Motor neuron (in vitro differentiated cells): ENCODE measurements at regions not wholly inside any gene's neighbourhood (a gene's known extent, or its start where the extent isn't known, plus 50 kb on each side); places are given as distances from the start of the nearest gene placed in this dataset.
"Not testable (repeated sequence)": the region's sequence is repeated elsewhere in the genome, so short reads cannot be mapped to it uniquely, and the experiment has no call there.

ENCODE experiments used
- ATAC-seq, 8 experiments: fragments of 200-7000 bp; cut with Tn5 transposase; replicated peaks in 6 of 8; 2 replicates each; pipeline ENCODE4 v1.8.0; 2021; ENCODE audit warnings: mild to moderate bottlenecking in 8 of 8, moderate library complexity in 8 of 8
- H3K27ac ChIP-seq, 2 donors: fragments of 250-450 bp; sonication (Bioruptor Pico); 2 replicates each; pipeline ENCODE4 v1.9.0; 2021; ENCODE audit warnings: antibody characterized with exemption in 2 of 2, mild to moderate bottlenecking in 2 of 2, moderate library complexity in 1 of 2
- H3K4me1 ChIP-seq, 2 donors: fragments of 250-450 bp; sonication (Bioruptor Pico); replicated peaks in 1 of 2; 2 replicates each; pipeline ENCODE4 v1.6.1; 2021; ENCODE audit warnings: antibody characterized with exemption in 2 of 2, mild to moderate bottlenecking in 2 of 2, moderate library complexity in 1 of 2
- H3K4me3 ChIP-seq, 5 donors: fragments of 250-450 bp; sonication (Bioruptor Pico); 2 replicates each; pipeline ENCODE4 v1.9.0; 2021; ENCODE audit warnings: antibody characterized with exemption in 5 of 5, mild to moderate bottlenecking in 5 of 5, moderate library complexity in 4 of 5
- WGBS, 10 experiments: fragments of 450-650 bp; shearing (Covaris generic); methylation state at CpG; one replicate each; pipeline ENCODE4 v1.0.0; 2022; 5-methylcytosine and 5-hydroxymethylcytosine counted together
- in situ Hi-C, 9 experiments: fragments of 400-800 bp; cut with MboI; loops; one replicate each; pipeline ENCODE4 v1.15.0; 2021; ENCODE audit warnings: low sequenced_read_pairs in 9 of 9, low pct_unique_long_range_greater_than_20kb in 2 of 9; ENCODE audit not compliant: unreplicated experiment in 9 of 9

- H3K4me3 ChIP-seq, in situ Hi-C loops, H3K27ac ChIP-seq, H3K4me1 ChIP-seq: not testable (repeated sequence)
- WGBS, 10 experiments = 0 to 100% (median 83%) methylated on average over 1 to 5 of the region's 9 CpGs; no CpG with 5 or more reads in 2 of the 10 experiments
- peak in 2 of 8 experiments; percentile 83 to 84 for ATAC-seq
Measured at GRCh38 chr15:84130098-84130831, 105.3 kb upstream of the GOLGA6L4 start.

GRCh38 chr15:84135931-84136456 is 99.6 kb upstream of the GOLGA6L4 start:
- in situ Hi-C loops, H3K27ac ChIP-seq, H3K4me1 ChIP-seq, H3K4me3 ChIP-seq, ATAC-seq: not testable (repeated sequence)
- WGBS, 10 experiments = 90 to 100% (median 100%) methylated on average over 1 to 2 of the region's 3 CpGs; no CpG with 5 or more reads in 4 of the 10 experiments

GRCh38 chr15:84142888-84143337 is 92.7 kb upstream of the GOLGA6L4 start:
- peak; percentile 98 to 100 (median 100) for ATAC-seq
- 0 to 15% (median 7%) methylated on average over 3 to 7 of the region's 7 CpGs; no CpG with 5 or more reads in 5 of the 10 experiments for WGBS, 10 experiments
- no peaks in the 10 kb centered on the region for H3K4me1 ChIP-seq
- no peak overlapping the region for H3K27ac ChIP-seq
- peak overlapping the region in 3 of 5 donors; percentile 12 to 25 (median 14) for H3K4me3 ChIP-seq
- in situ Hi-C loops = no loop called here

- 21 to 100% (median 90%) methylated on average over 2 to 5 of the region's 5 CpGs; no CpG with 5 or more reads in 1 of the 10 experiments for WGBS, 10 experiments
- H3K4me3 ChIP-seq = no peak overlapping the region
- no peak for ATAC-seq
- H3K4me1 ChIP-seq = no peaks in the 10 kb centered on the region
- H3K27ac ChIP-seq = no peak overlapping the region
- in situ Hi-C loops = no loop called here
Measured at GRCh38 chr15:84143753-84144314, 91.7 kb upstream of the GOLGA6L4 start.

- H3K4me3 ChIP-seq, in situ Hi-C loops, H3K27ac ChIP-seq, ATAC-seq, H3K4me1 ChIP-seq: not testable (repeated sequence)
- 10 to 92% (median 71%) methylated on average over 2 to 8 of the region's 8 CpGs; no CpG with 5 or more reads in 1 of the 10 experiments for WGBS, 10 experiments
Measured at GRCh38 chr15:84144946-84145345, 90.6 kb upstream of the GOLGA6L4 start.

- in situ Hi-C loops, H3K4me1 ChIP-seq, H3K4me3 ChIP-seq, H3K27ac ChIP-seq, ATAC-seq: not testable (repeated sequence)
- WGBS, 10 experiments = 52 to 100% (median 83%) methylated on average over 2 to 3 of the region's 3 CpGs; no CpG with 5 or more reads in 1 of the 10 experiments
Measured at GRCh38 chr15:84146299-84146698, 89.3 kb upstream of the GOLGA6L4 start.

GRCh38 chr15:84147307-84147706 is 88.3 kb upstream of the GOLGA6L4 start:
- H3K4me1 ChIP-seq, ATAC-seq, in situ Hi-C loops, H3K4me3 ChIP-seq, H3K27ac ChIP-seq: not testable (repeated sequence)
- WGBS, 10 experiments = no CpG with 5 or more reads among the region's 2 CpGs

GRCh38 chr15:84151205-84151931 is 84.2 kb upstream of the GOLGA6L4 start:
- peak overlapping the region in 1 of 2 donors; percentile 30 for H3K27ac ChIP-seq
- in situ Hi-C loops = no loop called here
- peak in 5 of 8 experiments; percentile 58 to 81 (median 69) for ATAC-seq
- H3K4me3 ChIP-seq = no peak overlapping the region
- peaks cover 28 to 34% of the 10 kb centered on the region in 2 donors for H3K4me1 ChIP-seq
- WGBS, 10 experiments = 20 to 100% (median 60%) methylated on average over 1 to 5 of the region's 11 CpGs; no CpG with 5 or more reads in 5 of the 10 experiments

- in situ Hi-C loops, H3K4me3 ChIP-seq, H3K27ac ChIP-seq, ATAC-seq: not testable (repeated sequence)
- H3K4me1 ChIP-seq = peaks cover 29 to 37% of the 10 kb centered on the region in 2 donors
- WGBS, 10 experiments = 100% methylated on average over 1 of the region's 8 CpGs; no CpG with 5 or more reads in 9 of the 10 experiments
Measured at GRCh38 chr15:84152381-84152979, 83.1 kb upstream of the GOLGA6L4 start.

- H3K4me3 ChIP-seq, in situ Hi-C loops: not testable (repeated sequence)
- H3K27ac ChIP-seq = peak overlapping the region in 1 of 2 donors; percentile 63
- peak in 4 of 8 experiments; percentile 2 to 5 (median 3) for ATAC-seq
- WGBS, 10 experiments = 63 to 88% methylated on average over 2 to 4 of the region's 11 CpGs; no CpG with 5 or more reads in 8 of the 10 experiments
- H3K4me1 ChIP-seq = peaks cover 29 to 37% of the 10 kb centered on the region in 2 donors
Measured at GRCh38 chr15:84153655-84154140, 81.9 kb upstream of the GOLGA6L4 start.

GRCh38 chr15:84154314-84154713 is 81.3 kb upstream of the GOLGA6L4 start:
- ATAC-seq, H3K4me3 ChIP-seq, in situ Hi-C loops: not testable (repeated sequence)
- Histone ChIP-seq H3K27ac (peak overlapping the region in 1 of 2 donors; percentile 23), H3K4me1 (peaks cover 29 to 37% of the 10 kb centered on the region in 2 donors)
- no CpG with 5 or more reads among the region's 8 CpGs for WGBS, 10 experiments

GRCh38 chr15:84154787-84155186 is 80.8 kb upstream of the GOLGA6L4 start:
- H3K4me1 ChIP-seq = peaks cover 29 to 37% of the 10 kb centered on the region in 2 donors
- H3K27ac ChIP-seq, in situ Hi-C loops, H3K4me3 ChIP-seq: not testable (repeated sequence)
- ATAC-seq = peak in 2 of 8 experiments; percentile 29 to 50
- 88% methylated on average over 4 of the region's 9 CpGs; no CpG with 5 or more reads in 9 of the 10 experiments for WGBS, 10 experiments
